ENCODE measurements at regions not wholly inside any gene's neighbourhood (a gene's known extent, or its start where the extent isn't known, plus 50 kb on each side); places are given as distances from the start of the nearest gene placed in this dataset.
A peak's percentile ranks its signal among the peaks of the same experiment; 100 is the strongest.
"Not testable (repeated sequence)": the region's sequence is repeated elsewhere in the genome, so short reads cannot be mapped to it uniquely, and the experiment has no call there.

GRCh38 chr21:15631342-15631741, 98.4 kb upstream of the USP25 start (continued):
- TF ChIP-seq UBTF (IDR thresholded peaks at IDR 0.05; ENCODE audit: borderline replicate concordance in 1 of 2, low read depth in 2 of 2, low read length in 2 of 2) (no peak), SIN3B (IDR thresholded peaks at IDR 0.05; ENCODE audit: low read depth) (no peak), LEF1 (IDR thresholded peaks at IDR 0.05) (no peak), RFX1 (IDR thresholded peaks at IDR 0.05) (peak; percentile 45), RBM17 (IDR thresholded peaks at IDR 0.05; ENCODE audit: borderline replicate concordance, low read depth, low read length) (no peak)

GRCh38 chr21:15634541-15634940, 95.2 kb upstream of the USP25 start:
- CTCF ChIA-PET (ENCODE audit: low intra/inter-chr PET ratio); H3K36me3 ChIP-seq (ENCODE audit: control insufficient read depth, insufficient read depth, low read length); intact Hi-C loops (cut with micrococcal nuclease); FAIRE-seq; BruUV-seq (replicated peaks); POLR2A ChIA-PET; H3K4me3 ChIP-seq; H4K20me1 ChIP-seq (replicated peaks; ENCODE audit: control insufficient read depth, insufficient read depth, low read length); ATAC-seq; H3K4me2 ChIP-seq (ENCODE audit: insufficient read depth, low read length); DNase-seq (ENCODE audit: extremely low read depth in 1 of 4, low spot score in 3 of 4); H3K27me3 ChIP-seq (ENCODE audit: control insufficient read depth in 2 of 2, insufficient read depth in 2 of 2, low read length in 2 of 2); H3K9ac ChIP-seq (ENCODE audit: insufficient read depth in 1 of 2, low read depth in 2 of 2, low read length in 2 of 2); H3K4me1 ChIP-seq (replicated peaks in 1 of 2; ENCODE audit: control insufficient read depth in 2 of 2, insufficient read depth in 2 of 2, low read length in 2 of 2); H3K9me1 ChIP-seq (ENCODE audit: control insufficient read depth, insufficient read depth, low read length); H2AFZ ChIP-seq (ENCODE audit: low read depth, low read length); H3K9me3 ChIP-seq (replicated peaks; ENCODE audit: control insufficient read depth, insufficient read depth, low read depth, low read length); H3K27ac ChIP-seq (ENCODE audit: extremely low read depth, low read depth, low read length); in situ Hi-C loops (cut with MboI); H3K79me2 ChIP-seq (ENCODE audit: control insufficient read depth, insufficient read depth, low read length): not testable (repeated sequence)
- WGBS (ENCODE audit: insufficient coverage, low coverage, missing lambda C conversion rate), result 0% methylated on average over 5 of the region's 5 CpGs
